Head of caudate nucleus (tissue), 42 donors: ENCODE measurements at regions not wholly inside any gene's neighbourhood (a gene's known extent, or its start where the extent isn't known, plus 50 kb on each side); places are given as distances from the start of the nearest gene placed in this dataset.
"Not testable (repeated sequence)": the region's sequence is repeated elsewhere in the genome, so short reads cannot be mapped to it uniquely, and the experiment has no call there.

ENCODE experiments used
- DNase-seq, 42 donors: peaks; one replicate each; pipeline versions ENCODE4 v3.0.0 to v3.0.0-alpha.2; 2020 to 2021; ENCODE audit warnings: mixed read lengths in 7 of 42
- intact Hi-C: fragments of 100-400 bp; cut with DNase I; formaldehyde crosslinking; loops from one replicate; pipeline ENCODE4 v1.15.0; 2022

- intact Hi-C loops, DNase-seq: not testable (repeated sequence)
These were observed 60.6 kb downstream of the GOLGA8T start for GRCh38 chr15:30195355-30196008.

- intact Hi-C loops, result not testable (repeated sequence)
- peak in 13 of 42 donors; percentile 5 to 42 (median 22) for DNase-seq
These were observed 61.1 kb downstream of the GOLGA8T start for GRCh38 chr15:30196009-30196375.

- intact Hi-C loops, DNase-seq: not testable (repeated sequence)
These were observed 61.9 kb downstream of the GOLGA8T start for GRCh38 chr15:30196769-30197168.

GRCh38 chr15:30201517-30201916 is 66.7 kb downstream of the GOLGA8T start:
- intact Hi-C loops, result not testable (repeated sequence)

GRCh38 chr15:30213733-30214132 is 78.9 kb downstream of the GOLGA8T start:
- intact Hi-C loops, result not testable (repeated sequence)

More at GRCh38 chr15:30201517-30201916, 66.7 kb downstream of the GOLGA8T start:
- DNase-seq, result not testable (repeated sequence)

GRCh38 chr15:30221803-30222202 is 87.0 kb downstream of the GOLGA8T start:
- DNase-seq, intact Hi-C loops: not testable (repeated sequence)

More at GRCh38 chr15:30213733-30214132, 78.9 kb downstream of the GOLGA8T start:
- DNase-seq, result not testable (repeated sequence)

- intact Hi-C loops, DNase-seq: not testable (repeated sequence)
These were observed 88.1 kb downstream of the GOLGA8T start for GRCh38 chr15:30222798-30223591.

- intact Hi-C loops, DNase-seq: not testable (repeated sequence)
These were observed 90.5 kb downstream of the GOLGA8T start for GRCh38 chr15:30225233-30225891.

GRCh38 chr15:30261432-30262141 is 126.7 kb downstream of the GOLGA8T start:
- intact Hi-C loops, result not testable (repeated sequence)
- peak in 3 of 42 donors; percentile 6 to 39 (median 26) for DNase-seq

GRCh38 chr15:30262142-30262460 is 127.2 kb downstream of the GOLGA8T start:
- intact Hi-C loops, DNase-seq: not testable (repeated sequence)

- DNase-seq, result peak in 4 of 42 donors; percentile 6 to 34 (median 22)
- intact Hi-C loops, result not testable (repeated sequence)
These were observed 129.1 kb downstream of the GOLGA8T start for GRCh38 chr15:30264000-30264399.

- intact Hi-C loops, DNase-seq: not testable (repeated sequence)
These were observed 98.0 kb downstream of the CHRFAM7A start for GRCh38 chr15:30295150-30295844.

- DNase-seq, intact Hi-C loops: not testable (repeated sequence)
These were observed 89.4 kb downstream of the CHRFAM7A start for GRCh38 chr15:30303968-30304367.
